PFSK-1 (cell line): ENCODE measurements at regions not wholly inside any gene's neighbourhood (a gene's known extent, or its start where the extent isn't known, plus 50 kb on each side); places are given as distances from the start of the nearest gene placed in this dataset.

Experiments
- POLR2AphosphoS5 ChIP-seq: IDR thresholded peaks from 2 replicates; pipeline ENCODE4 v1.6.1; 2012; ENCODE audit warnings: low read depth, mild to moderate bottlenecking, control low read depth, low read length, moderate library complexity
- SIN3A ChIP-seq: IDR thresholded peaks from 2 replicates; pipeline ENCODE4 v1.6.1; 2012; ENCODE audit warnings: mild to moderate bottlenecking, low read length, moderate library complexity, borderline replicate concordance; ENCODE audit not compliant: insufficient read depth
- TAF1 ChIP-seq: IDR thresholded peaks from 2 replicates; pipeline ENCODE4 v1.6.1; 2012; ENCODE audit warnings: low read length, control low read depth, borderline replicate concordance; ENCODE audit not compliant: insufficient read depth
- TF ChIP-seq, protein P1 (sequence below), 2 experiments: IDR thresholded peaks; 2 replicates each; pipeline versions ENCODE4 v1.6.1 to v1.8.0; 2011 to 2012; ENCODE audit warnings: low read depth in 2 of 2, low read length in 2 of 2, control low read depth in 1 of 2, inconsistent platforms in 1 of 2, mild to moderate bottlenecking in 1 of 2, moderate library complexity in 1 of 2; ENCODE audit not compliant: insufficient read depth in 1 of 2

- no peak for TF ChIP-seq TAF1
- TF ChIP-seq, protein P1, sequence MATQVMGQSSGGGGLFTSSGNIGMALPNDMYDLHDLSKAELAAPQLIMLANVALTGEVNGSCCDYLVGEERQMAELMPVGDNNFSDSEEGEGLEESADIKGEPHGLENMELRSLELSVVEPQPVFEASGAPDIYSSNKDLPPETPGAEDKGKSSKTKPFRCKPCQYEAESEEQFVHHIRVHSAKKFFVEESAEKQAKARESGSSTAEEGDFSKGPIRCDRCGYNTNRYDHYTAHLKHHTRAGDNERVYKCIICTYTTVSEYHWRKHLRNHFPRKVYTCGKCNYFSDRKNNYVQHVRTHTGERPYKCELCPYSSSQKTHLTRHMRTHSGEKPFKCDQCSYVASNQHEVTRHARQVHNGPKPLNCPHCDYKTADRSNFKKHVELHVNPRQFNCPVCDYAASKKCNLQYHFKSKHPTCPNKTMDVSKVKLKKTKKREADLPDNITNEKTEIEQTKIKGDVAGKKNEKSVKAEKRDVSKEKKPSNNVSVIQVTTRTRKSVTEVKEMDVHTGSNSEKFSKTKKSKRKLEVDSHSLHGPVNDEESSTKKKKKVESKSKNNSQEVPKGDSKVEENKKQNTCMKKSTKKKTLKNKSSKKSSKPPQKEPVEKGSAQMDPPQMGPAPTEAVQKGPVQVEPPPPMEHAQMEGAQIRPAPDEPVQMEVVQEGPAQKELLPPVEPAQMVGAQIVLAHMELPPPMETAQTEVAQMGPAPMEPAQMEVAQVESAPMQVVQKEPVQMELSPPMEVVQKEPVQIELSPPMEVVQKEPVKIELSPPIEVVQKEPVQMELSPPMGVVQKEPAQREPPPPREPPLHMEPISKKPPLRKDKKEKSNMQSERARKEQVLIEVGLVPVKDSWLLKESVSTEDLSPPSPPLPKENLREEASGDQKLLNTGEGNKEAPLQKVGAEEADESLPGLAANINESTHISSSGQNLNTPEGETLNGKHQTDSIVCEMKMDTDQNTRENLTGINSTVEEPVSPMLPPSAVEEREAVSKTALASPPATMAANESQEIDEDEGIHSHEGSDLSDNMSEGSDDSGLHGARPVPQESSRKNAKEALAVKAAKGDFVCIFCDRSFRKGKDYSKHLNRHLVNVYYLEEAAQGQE (IDR thresholded peaks at IDR 0.05; ENCODE audit: insufficient read depth in 1 of 2, low read depth in 2 of 2, low read length in 2 of 2): no peak
- TF ChIP-seq POLR2AphosphoS5: no peak
- no peak for TF ChIP-seq SIN3A
These were observed 96.5 kb upstream of the ERCC4 start for GRCh38 chr16:13823501-13823900.
